ENCODE measurements at regions not wholly inside any gene's neighbourhood (a gene's known extent, or its start where the extent isn't known, plus 50 kb on each side); places are given as distances from the start of the nearest gene placed in this dataset.

DNA sequence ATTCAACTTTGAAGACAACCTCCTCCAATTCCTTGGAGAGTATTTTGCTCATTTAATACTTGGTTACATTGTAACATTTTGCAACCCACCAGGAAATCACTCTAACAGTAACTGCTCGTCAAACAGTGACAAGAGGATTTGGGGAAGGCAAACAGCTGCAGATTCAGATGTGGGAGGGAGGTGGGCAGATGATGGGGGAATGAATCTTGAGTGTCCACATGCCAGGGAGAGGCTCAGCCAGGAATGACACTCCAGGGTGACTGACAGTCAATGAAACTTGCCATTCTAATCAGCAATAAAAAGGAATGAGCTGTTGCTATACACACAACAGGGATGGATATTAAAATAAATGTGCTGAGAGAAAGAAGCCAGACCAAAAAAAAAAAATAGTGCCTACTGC, 97.7 kb upstream of the ANKRD55 start:
- TF ChIP-seq YY1 (IDR thresholded peaks at IDR 0.05; ENCODE audit: insufficient read depth, insufficient read length) (no peak), ZNF274 (IDR thresholded peaks at IDR 0.05; ENCODE audit: low read depth, low read length) (no peak), SUZ12 (IDR thresholded peaks at IDR 0.05; ENCODE audit: extremely low read depth, insufficient read depth, insufficient read length) (no peak)

Measured in NT2/D1 (cell line).